ENCODE measurements at regions not wholly inside any gene's neighbourhood (a gene's known extent, or its start where the extent isn't known, plus 50 kb on each side); places are given as distances from the start of the nearest gene placed in this dataset.

DNA sequence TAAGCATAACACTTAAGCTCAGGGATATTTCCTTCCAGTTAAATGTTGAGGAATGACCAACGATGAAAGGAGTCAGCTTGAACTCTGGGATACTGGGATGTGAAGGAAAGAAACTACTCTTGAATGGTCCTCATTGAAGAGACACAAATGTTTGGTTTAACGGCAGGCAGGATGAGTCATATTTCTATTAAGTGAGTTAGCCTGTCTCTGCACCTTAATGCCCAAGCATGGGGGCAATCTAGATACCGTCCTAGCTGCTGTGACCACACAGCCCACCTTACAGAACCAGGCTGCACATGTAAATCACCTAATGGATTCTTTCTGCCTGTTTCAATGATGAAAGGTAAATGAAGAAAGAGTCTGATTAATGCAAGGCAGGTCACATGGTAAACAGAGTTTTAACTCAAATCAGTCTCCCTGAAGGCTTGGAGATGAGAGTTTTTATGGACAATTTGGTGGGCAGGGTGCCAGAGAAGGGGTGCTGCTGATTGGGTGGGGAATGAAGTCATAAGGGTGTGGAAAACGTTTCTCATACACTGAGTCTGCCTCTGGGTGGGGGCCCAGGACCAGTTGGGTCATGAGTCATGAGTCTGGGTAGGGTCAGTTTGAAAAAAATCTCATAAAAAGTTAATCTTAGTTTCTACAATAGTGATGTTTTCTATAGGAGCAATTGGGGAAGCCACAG is 144.6 kb upstream of the MMADHC start:
- Histone ChIP-seq H3K27me3 (no peaks in the 10 kb centered on the region), H3K9me3 (no peaks in the 10 kb centered on the region), H3K36me3 (ENCODE audit: low read depth, missing control alignments) (no peaks in the 10 kb centered on the region), H3K27ac (no peak overlapping the region), H3K4me3 (no peak overlapping the region), H3K4me1 (peaks cover 39% of the 10 kb centered on the region)
- TF ChIP-seq POLR2A (IDR thresholded peaks at IDR 0.05) (no peak), CTCF (IDR thresholded peaks at IDR 0.05) (no peak)
- intact Hi-C loops (cut with DNase I; ENCODE audit: low total_unique reads): no loop called here
- WGBS, 2 donors: 75 to 88% methylated on average over 4 of the region's 4 CpGs
- no peak for DNase-seq

- peaks cover 39% of the 10 kb centered on the region for H3K4me1 ChIP-seq
- no peaks in the 10 kb centered on the region for H3K9me3 ChIP-seq
- H3K4me3 ChIP-seq: no peak overlapping the region
- TF ChIP-seq POLR2A (IDR thresholded peaks at IDR 0.05) (no peak), CTCF (IDR thresholded peaks at IDR 0.05) (no peak)
- no peaks in the 10 kb centered on the region for H3K27me3 ChIP-seq
- DNase-seq: no peak
- WGBS, 2 donors: 38 to 41% methylated on average over 3 of the region's 3 CpGs
- H3K27ac ChIP-seq: peak overlapping the region; percentile 27 to 53
- intact Hi-C loops (cut with DNase I; ENCODE audit: low total_unique reads): no loop called here
- no peaks in the 10 kb centered on the region for H3K36me3 ChIP-seq (ENCODE audit: low read depth, missing control alignments)
These were observed 143.5 kb upstream of the MMADHC start for GRCh38 chr2:149731079-149731478.

DNA sequence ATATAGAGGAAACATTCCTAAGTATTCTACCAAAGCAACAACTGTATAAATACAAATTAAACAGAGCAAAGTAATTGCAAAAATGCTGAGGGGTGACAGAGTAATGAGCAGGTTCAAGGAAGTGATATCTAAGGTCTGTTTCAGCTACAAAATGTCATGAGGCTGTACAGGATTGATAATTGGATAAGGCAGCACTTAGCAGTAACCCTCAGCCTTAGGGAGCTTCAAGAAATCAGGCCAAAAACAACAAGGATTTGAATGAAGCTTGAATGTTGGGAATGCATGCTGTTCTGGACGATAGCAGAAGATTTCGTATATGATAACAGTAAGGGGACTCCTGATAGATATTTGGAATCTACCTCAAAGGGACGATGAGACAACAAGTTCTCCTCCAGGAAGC is 142.0 kb upstream of the MMADHC start:
- DNase-seq: no peak
- H3K9me3 ChIP-seq: no peaks in the 10 kb centered on the region
- H3K27me3 ChIP-seq: no peaks in the 10 kb centered on the region
- WGBS, 2 donors: 26 to 57% methylated on average over 3 of the region's 3 CpGs
- H3K4me3 ChIP-seq: no peak overlapping the region
- no peaks in the 10 kb centered on the region for H3K36me3 ChIP-seq (ENCODE audit: low read depth, missing control alignments)
- H3K27ac ChIP-seq: no peak overlapping the region
- peaks cover 35% of the 10 kb centered on the region for H3K4me1 ChIP-seq
- TF ChIP-seq CTCF (IDR thresholded peaks at IDR 0.05) (no peak), POLR2A (IDR thresholded peaks at IDR 0.05) (no peak)
- intact Hi-C loops (cut with DNase I; ENCODE audit: low total_unique reads): no loop called here

GRCh38 chr2:149727927-149728326 is 140.4 kb upstream of the MMADHC start:
- H3K9me3 ChIP-seq: no peaks in the 10 kb centered on the region
- no peak for DNase-seq
- intact Hi-C loops (cut with DNase I; ENCODE audit: low total_unique reads): no loop called here
- H3K4me3 ChIP-seq: no peak overlapping the region
- peaks cover 27% of the 10 kb centered on the region for H3K4me1 ChIP-seq
- no peak for TF ChIP-seq CTCF (IDR thresholded peaks at IDR 0.05)
- TF ChIP-seq POLR2A (IDR thresholded peaks at IDR 0.05): no peak
- H3K27ac ChIP-seq: no peak overlapping the region
- WGBS, 2 donors: 67 to 73% methylated on average over 3 of the region's 3 CpGs
- no peaks in the 10 kb centered on the region for H3K27me3 ChIP-seq
- H3K36me3 ChIP-seq (ENCODE audit: low read depth, missing control alignments): no peaks in the 10 kb centered on the region

DNA sequence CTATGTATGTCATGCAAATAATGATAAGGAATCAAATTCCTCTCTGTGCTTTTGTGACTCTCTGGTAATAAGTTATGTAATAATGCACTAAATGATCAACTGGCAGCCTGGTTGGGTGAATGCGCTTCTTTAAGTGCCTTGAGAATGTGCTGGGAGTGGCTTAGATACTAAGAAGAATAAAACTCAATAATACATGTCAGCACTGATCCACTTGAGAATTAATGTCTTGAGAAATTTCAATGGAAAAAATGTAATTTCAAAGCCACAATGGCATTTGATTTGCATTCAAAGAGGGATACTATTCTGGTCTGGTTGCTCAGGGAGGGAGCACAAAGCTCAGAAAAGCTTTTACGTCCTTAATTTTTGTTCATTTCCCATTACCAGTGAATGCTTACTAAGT is 137.7 kb upstream of the MMADHC start:
- Histone ChIP-seq H3K36me3 (ENCODE audit: low read depth, missing control alignments) (no peaks in the 10 kb centered on the region), H3K4me1 (peaks cover 9% of the 10 kb centered on the region), H3K27ac (no peak overlapping the region), H3K9me3 (no peaks in the 10 kb centered on the region), H3K27me3 (no peaks in the 10 kb centered on the region), H3K4me3 (no peak overlapping the region)
- TF ChIP-seq POLR2A (IDR thresholded peaks at IDR 0.05) (no peak), CTCF (IDR thresholded peaks at IDR 0.05) (no peak)
- intact Hi-C loops (cut with DNase I; ENCODE audit: low total_unique reads): no loop called here
- 74 to 89% methylated on average over 2 of the region's 2 CpGs for WGBS, 2 donors
- no peak for DNase-seq
